Right lobe of liver (tissue), 4 donors: ENCODE measurements at regions not wholly inside any gene's neighbourhood (a gene's known extent, or its start where the extent isn't known, plus 50 kb on each side); places are given as distances from the start of the nearest gene placed in this dataset.

Experiments
- CTCF ChIP-seq, 4 donors: fragments of 200-600 bp in 3 of 4; fragments of 450-650 bp in 1 of 4; IDR thresholded peaks; one replicate each; pipeline versions ENCODE4 v1.5.1 to v1.8.0; 2016 to 2022; ENCODE audit warnings: antibody characterized with exemption in 4 of 4, mild to moderate bottlenecking in 2 of 4
- POLR2A ChIP-seq: fragments of 450-650 bp; IDR thresholded peaks from one replicate; pipeline ENCODE4 v1.6.1; 2017; ENCODE audit warnings: antibody characterized with exemption, mild to moderate bottlenecking
- donor health status: DM: no; HTN: no; CAD: no.
- donor health status: DM: no; HTN: no; CAD: no.
- donor health status: DM: no; HTN: yes; CAD: no.

GRCh38 chr6:27020553-27020880 lies 227.0 kb upstream of the PRSS16 start:
- TF ChIP-seq CTCF (IDR thresholded peaks at IDR 0.05) (no peak), POLR2A (no peak)
